Erythroblast (primary cell): ENCODE measurements at regions not wholly inside any gene's neighbourhood (a gene's known extent, or its start where the extent isn't known, plus 50 kb on each side); places are given as distances from the start of the nearest gene placed in this dataset.

Source experiments
- GATA1 ChIP-seq: IDR thresholded peaks from 2 replicates; pipeline ENCODE4 v1.6.1; 2011; ENCODE audit warnings: low read depth, mild to moderate bottlenecking, control low read depth, low read length, moderate library complexity
- POLR2A ChIP-seq: IDR thresholded peaks from 2 replicates; pipeline ENCODE4 v1.6.1; 2011; ENCODE audit warnings: mild to moderate bottlenecking, low read length

DNA sequence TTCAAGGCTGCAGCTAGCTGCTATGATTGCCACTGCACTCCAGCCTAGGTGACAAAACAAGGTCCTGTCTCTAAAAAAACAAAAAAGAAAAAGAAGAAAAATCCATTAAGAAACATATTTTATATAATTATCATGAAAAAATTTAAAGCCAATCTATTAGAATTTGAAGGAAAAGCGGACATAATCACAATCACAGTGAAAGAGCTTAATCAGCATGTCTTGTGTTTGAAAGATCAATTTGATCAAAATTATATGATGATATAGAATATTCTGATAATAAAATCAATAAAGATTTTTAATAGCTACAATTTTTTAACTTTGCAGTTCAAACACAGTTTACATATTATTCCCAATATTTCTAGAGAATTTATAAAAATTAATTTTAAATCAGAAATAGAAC lies 210.1 kb downstream of the MEX3B start:
- TF ChIP-seq POLR2A (no peak), GATA1 (no peak)
